ENCODE measurements at regions not wholly inside any gene's neighbourhood (a gene's known extent, or its start where the extent isn't known, plus 50 kb on each side); places are given as distances from the start of the nearest gene placed in this dataset.
"Not testable (repeated sequence)": the region's sequence is repeated elsewhere in the genome, so short reads cannot be mapped to it uniquely, and the experiment has no call there.

DNA sequence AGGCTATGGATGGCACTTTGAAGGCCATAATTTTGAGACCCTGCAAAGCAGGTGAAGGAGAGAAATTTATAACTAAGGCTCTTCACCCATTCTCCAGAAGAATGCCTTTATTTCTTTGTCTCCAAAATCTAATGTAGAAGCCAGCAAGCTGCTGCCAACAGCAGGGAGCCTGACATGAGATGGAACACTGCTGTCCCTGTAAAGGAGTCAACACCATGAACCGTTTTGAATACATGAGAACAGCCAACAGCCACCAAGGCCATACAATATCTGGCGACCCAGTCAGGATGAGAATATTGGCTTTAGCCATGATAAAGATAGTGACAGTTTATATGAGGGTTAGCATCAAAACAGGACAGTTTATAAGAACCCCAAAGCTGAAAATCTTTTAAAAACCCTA lies 121.2 kb upstream of the LIFR start:
- no peak for TF ChIP-seq EZH2 (IDR thresholded peaks at IDR 0.05; ENCODE audit: borderline replicate concordance, insufficient read depth, low read depth, low read length, poor library complexity, severe bottlenecking)
- TF ChIP-seq, protein P1, sequence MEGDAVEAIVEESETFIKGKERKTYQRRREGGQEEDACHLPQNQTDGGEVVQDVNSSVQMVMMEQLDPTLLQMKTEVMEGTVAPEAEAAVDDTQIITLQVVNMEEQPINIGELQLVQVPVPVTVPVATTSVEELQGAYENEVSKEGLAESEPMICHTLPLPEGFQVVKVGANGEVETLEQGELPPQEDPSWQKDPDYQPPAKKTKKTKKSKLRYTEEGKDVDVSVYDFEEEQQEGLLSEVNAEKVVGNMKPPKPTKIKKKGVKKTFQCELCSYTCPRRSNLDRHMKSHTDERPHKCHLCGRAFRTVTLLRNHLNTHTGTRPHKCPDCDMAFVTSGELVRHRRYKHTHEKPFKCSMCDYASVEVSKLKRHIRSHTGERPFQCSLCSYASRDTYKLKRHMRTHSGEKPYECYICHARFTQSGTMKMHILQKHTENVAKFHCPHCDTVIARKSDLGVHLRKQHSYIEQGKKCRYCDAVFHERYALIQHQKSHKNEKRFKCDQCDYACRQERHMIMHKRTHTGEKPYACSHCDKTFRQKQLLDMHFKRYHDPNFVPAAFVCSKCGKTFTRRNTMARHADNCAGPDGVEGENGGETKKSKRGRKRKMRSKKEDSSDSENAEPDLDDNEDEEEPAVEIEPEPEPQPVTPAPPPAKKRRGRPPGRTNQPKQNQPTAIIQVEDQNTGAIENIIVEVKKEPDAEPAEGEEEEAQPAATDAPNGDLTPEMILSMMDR (IDR thresholded peaks at IDR 0.05) = no peak
- H3K27me3 Mint-ChIP-seq = no peaks in the 10 kb centered on the region
- no peak for ATAC-seq (ENCODE audit: low read depth)
- no peak overlapping the region for H3K4me3 Mint-ChIP-seq
- Histone ChIP-seq H3K27me3 (replicated peaks in 1 of 4; ENCODE audit: control extremely low read depth in 1 of 4, control insufficient read depth in 3 of 4, insufficient read depth in 4 of 4, low read length in 3 of 4) (no peaks in the 10 kb centered on the region), H3K4me1 (ENCODE audit: control insufficient read depth in 2 of 2, insufficient read depth in 2 of 2, low read length in 2 of 2) (no peaks in the 10 kb centered on the region), H3K79me2 (ENCODE audit: control insufficient read depth, insufficient read depth, low read length) (no peaks in the 10 kb centered on the region), H3K27ac (ENCODE audit: low read length in 2 of 2) (no peak overlapping the region), H3K9me3 (ENCODE audit: control extremely low read depth in 1 of 3, control insufficient read depth in 2 of 3, insufficient read depth in 1 of 3, low read length in 2 of 3) (no peaks in the 10 kb centered on the region), H3K4me2 (replicated peaks; ENCODE audit: low read depth, low read length, poor library complexity, severe bottlenecking) (no peak overlapping the region), H4K20me1 (ENCODE audit: control insufficient read depth, insufficient read depth, low read length, poor library complexity, severe bottlenecking) (no peaks in the 10 kb centered on the region), H3K36me3 (replicated peaks in 1 of 2; ENCODE audit: control extremely low read depth in 1 of 2, control insufficient read depth in 1 of 2, extremely low read depth in 1 of 2, insufficient read depth in 2 of 2, low read length in 1 of 2) (no peaks in the 10 kb centered on the region), H2AFZ (ENCODE audit: insufficient read depth, low read depth, low read length, poor library complexity, severe bottlenecking) (no peak overlapping the region), H3K4me3 (ENCODE audit: control extremely low read depth in 1 of 5, extremely low read depth in 1 of 5, insufficient read depth in 1 of 5, low read depth in 2 of 5, low read length in 4 of 5) (no peak overlapping the region), H3K9ac (ENCODE audit: low read length) (no peak overlapping the region)
- H3K4me1 Mint-ChIP-seq = no peaks in the 10 kb centered on the region
- no CpG with 5 or more reads among the region's 2 CpGs for WGBS (ENCODE audit: insufficient coverage)
- ChIA-PET POLR2A (no interaction called here), CTCF (no interaction called here)
- DNase-seq = no peak
- H3K27ac Mint-ChIP-seq = no peak overlapping the region
- intact Hi-C loops (cut with micrococcal nuclease) = no loop called here
- no peaks in the 10 kb centered on the region for H3K9me3 Mint-ChIP-seq (ENCODE audit: insufficient read depth)

DNA sequence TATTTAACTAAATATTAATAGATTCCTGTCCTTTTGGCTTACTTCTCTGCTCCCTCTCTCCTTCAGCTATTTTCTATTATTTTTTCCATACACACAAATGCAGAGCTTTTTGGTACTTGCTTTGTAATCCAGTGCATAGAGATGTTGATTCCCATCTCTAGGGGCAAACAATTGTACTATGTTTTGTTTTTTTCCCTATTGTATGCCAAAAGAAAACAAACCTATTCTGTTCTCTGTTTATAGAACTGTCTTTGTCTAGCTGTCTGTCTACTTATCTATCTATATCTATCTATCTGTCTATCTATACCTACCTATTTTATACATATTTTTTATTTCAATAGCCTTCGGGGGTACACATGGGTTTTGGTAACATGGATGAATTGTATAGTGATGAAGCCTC lies 121.6 kb upstream of the LIFR start:
- no peak overlapping the region for H2AFZ ChIP-seq (ENCODE audit: insufficient read depth, low read depth, low read length, poor library complexity, severe bottlenecking)
- no peak overlapping the region for H3K4me3 ChIP-seq (ENCODE audit: control extremely low read depth in 1 of 5, extremely low read depth in 1 of 5, insufficient read depth in 1 of 5, low read depth in 2 of 5, low read length in 4 of 5)
- ATAC-seq (ENCODE audit: low read depth) (no peak), DNase-seq (no peak)
- H3K27me3 ChIP-seq (replicated peaks in 1 of 4; ENCODE audit: control extremely low read depth in 1 of 4, control insufficient read depth in 3 of 4, insufficient read depth in 4 of 4, low read length in 3 of 4) = no peaks in the 10 kb centered on the region
- Mint-ChIP-seq H3K27me3 (no peaks in the 10 kb centered on the region), H3K4me3 (no peak overlapping the region), H3K9me3 (ENCODE audit: insufficient read depth) (no peaks in the 10 kb centered on the region), H3K4me1 (no peaks in the 10 kb centered on the region), H3K27ac (no peak overlapping the region)
- TF ChIP-seq EZH2 (IDR thresholded peaks at IDR 0.05; ENCODE audit: borderline replicate concordance, insufficient read depth, low read depth, low read length, poor library complexity, severe bottlenecking) = no peak
- TF ChIP-seq, protein P1 (IDR thresholded peaks at IDR 0.05) = no peak
- H3K79me2 ChIP-seq (ENCODE audit: control insufficient read depth, insufficient read depth, low read length) = no peaks in the 10 kb centered on the region
- ChIA-PET CTCF (no interaction called here), POLR2A (no interaction called here)
- no CpG with 5 or more reads among the region's 1 CpG for WGBS (ENCODE audit: insufficient coverage)
- H4K20me1 ChIP-seq (ENCODE audit: control insufficient read depth, insufficient read depth, low read length, poor library complexity, severe bottlenecking) = no peaks in the 10 kb centered on the region
- no peak overlapping the region for H3K27ac ChIP-seq (ENCODE audit: low read length in 2 of 2)
- no peaks in the 10 kb centered on the region for H3K36me3 ChIP-seq (replicated peaks in 1 of 2; ENCODE audit: control extremely low read depth in 1 of 2, control insufficient read depth in 1 of 2, extremely low read depth in 1 of 2, insufficient read depth in 2 of 2, low read length in 1 of 2)
- H3K4me2 ChIP-seq (replicated peaks; ENCODE audit: low read depth, low read length, poor library complexity, severe bottlenecking) = no peak overlapping the region
- H3K9ac ChIP-seq (ENCODE audit: low read length) = no peak overlapping the region
- H3K9me3 ChIP-seq (ENCODE audit: control extremely low read depth in 1 of 3, control insufficient read depth in 2 of 3, insufficient read depth in 1 of 3, low read length in 2 of 3) = no peaks in the 10 kb centered on the region
- no peaks in the 10 kb centered on the region for H3K4me1 ChIP-seq (ENCODE audit: control insufficient read depth in 2 of 2, insufficient read depth in 2 of 2, low read length in 2 of 2)
- intact Hi-C loops (cut with micrococcal nuclease) = no loop called here

DNA sequence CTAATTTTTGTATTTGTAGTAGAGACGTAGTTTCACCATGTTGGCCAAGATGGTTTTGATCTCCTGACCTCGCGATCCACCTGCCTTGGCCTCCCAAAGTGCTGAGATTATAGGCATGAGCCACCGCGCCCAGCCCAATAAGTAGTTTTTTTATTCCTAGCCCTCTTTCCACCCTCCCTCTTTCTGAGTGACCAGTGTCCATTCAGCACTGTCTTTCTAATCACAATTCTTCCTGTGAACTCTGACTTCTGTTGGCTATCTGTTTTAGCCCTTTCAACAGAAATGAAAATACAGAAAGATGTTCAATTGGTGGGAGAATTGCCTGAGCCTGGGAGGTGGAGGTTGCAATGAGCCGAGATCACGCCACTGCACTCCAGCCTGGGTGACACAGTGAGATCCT lies 122.3 kb upstream of the LIFR start:
- POLR2A ChIA-PET; intact Hi-C loops (cut with micrococcal nuclease); H3K27me3 Mint-ChIP-seq; H3K79me2 ChIP-seq (ENCODE audit: control insufficient read depth, insufficient read depth, low read length); H3K9me3 ChIP-seq (ENCODE audit: control extremely low read depth in 1 of 3, control insufficient read depth in 2 of 3, insufficient read depth in 1 of 3, low read length in 2 of 3); H3K27ac Mint-ChIP-seq; H3K36me3 ChIP-seq (replicated peaks in 1 of 2; ENCODE audit: control extremely low read depth in 1 of 2, control insufficient read depth in 1 of 2, extremely low read depth in 1 of 2, insufficient read depth in 2 of 2, low read length in 1 of 2); H3K4me2 ChIP-seq (replicated peaks; ENCODE audit: low read depth, low read length, poor library complexity, severe bottlenecking); DNase-seq; H3K4me3 Mint-ChIP-seq; H3K4me1 Mint-ChIP-seq; H3K27ac ChIP-seq (ENCODE audit: low read length in 2 of 2); H3K27me3 ChIP-seq (replicated peaks in 1 of 4; ENCODE audit: control extremely low read depth in 1 of 4, control insufficient read depth in 3 of 4, insufficient read depth in 4 of 4, low read length in 3 of 4); H3K4me3 ChIP-seq (ENCODE audit: control extremely low read depth in 1 of 5, extremely low read depth in 1 of 5, insufficient read depth in 1 of 5, low read depth in 2 of 5, low read length in 4 of 5); CTCF ChIA-PET; H3K9ac ChIP-seq (ENCODE audit: low read length); H4K20me1 ChIP-seq (ENCODE audit: control insufficient read depth, insufficient read depth, low read length, poor library complexity, severe bottlenecking); H3K4me1 ChIP-seq (ENCODE audit: control insufficient read depth in 2 of 2, insufficient read depth in 2 of 2, low read length in 2 of 2); H2AFZ ChIP-seq (ENCODE audit: insufficient read depth, low read depth, low read length, poor library complexity, severe bottlenecking); ATAC-seq (ENCODE audit: low read depth); H3K9me3 Mint-ChIP-seq (ENCODE audit: insufficient read depth): not testable (repeated sequence)
- 100% methylated on average over 2 of the region's 7 CpGs for WGBS (ENCODE audit: insufficient coverage)
